ENCODE measurements at regions not wholly inside any gene's neighbourhood (a gene's known extent, or its start where the extent isn't known, plus 50 kb on each side); places are given as distances from the start of the nearest gene placed in this dataset.

- no peak for DNase-seq (ENCODE audit: low read depth)
- H3K4me3 ChIP-seq (ENCODE audit: low read depth, low read length) = no peak overlapping the region
- TF ChIP-seq CTCF (IDR thresholded peaks at IDR 0.05; ENCODE audit: control insufficient read depth, extremely low read depth, insufficient read depth) = no peak
Observed at GRCh38 chr1:164177118-164177517, 381.9 kb upstream of the PBX1 start.

DNA sequence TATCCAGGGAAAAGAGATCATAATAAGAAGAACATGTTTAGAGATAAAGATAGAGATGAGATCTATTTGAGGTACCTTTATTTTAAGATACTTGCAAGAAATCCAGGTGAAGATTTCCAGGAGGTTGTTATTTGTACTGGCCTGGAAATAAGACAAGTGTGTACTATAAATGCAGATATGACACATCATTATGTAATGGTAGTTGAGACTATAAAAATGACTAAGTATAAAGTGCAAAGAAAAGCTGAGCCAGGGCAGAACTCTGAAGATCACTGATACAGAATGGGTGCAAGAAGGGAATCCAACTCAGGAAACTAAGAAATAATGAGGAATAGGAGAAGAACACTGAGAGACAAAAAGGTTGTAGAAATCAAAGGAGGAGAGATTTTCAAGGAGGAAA lies 378.2 kb upstream of the PBX1 start:
- no peak overlapping the region for H3K4me3 ChIP-seq (ENCODE audit: low read depth, low read length)
- DNase-seq (ENCODE audit: low read depth) = peak; percentile 21
- TF ChIP-seq CTCF (IDR thresholded peaks at IDR 0.05; ENCODE audit: control insufficient read depth, extremely low read depth, insufficient read depth) = no peak

DNA sequence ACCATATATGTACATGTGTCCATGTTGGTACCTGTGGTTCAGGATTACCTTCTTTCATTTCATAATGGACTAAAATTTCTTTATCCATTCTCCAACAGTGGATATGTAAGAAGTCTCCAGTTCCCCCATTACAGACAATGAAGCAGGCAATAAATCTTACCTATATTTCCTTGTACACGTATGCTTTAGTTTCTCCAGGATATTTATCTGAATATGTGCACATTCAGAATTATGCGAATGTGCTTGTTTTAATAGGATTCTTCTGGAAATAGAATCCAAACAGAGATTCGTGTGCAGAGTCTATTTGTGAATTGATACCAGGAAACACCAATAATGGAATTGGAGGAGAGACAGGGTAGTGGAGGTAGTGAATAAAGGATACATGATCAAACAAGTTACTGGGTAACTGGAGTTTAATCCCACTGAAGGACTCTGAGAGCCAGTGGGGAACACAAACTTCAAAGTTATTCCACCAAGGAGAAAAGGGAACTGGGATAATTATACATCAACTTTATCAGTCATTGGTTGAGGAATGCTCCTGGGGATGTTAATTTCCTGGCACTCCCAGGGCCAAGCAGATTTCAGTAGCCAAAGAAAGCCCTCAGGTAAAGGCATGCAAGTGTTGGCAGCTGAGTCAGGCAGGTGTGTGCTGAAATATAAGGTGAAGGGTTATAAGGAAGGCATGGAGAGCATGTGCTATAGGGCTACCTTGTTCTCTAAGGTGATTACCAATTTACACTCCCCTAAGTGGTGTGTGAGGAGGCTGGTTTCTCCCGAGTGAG lies 374.9 kb upstream of the PBX1 start:
- no peak for TF ChIP-seq CTCF (IDR thresholded peaks at IDR 0.05; ENCODE audit: control insufficient read depth, extremely low read depth, insufficient read depth)
- DNase-seq (ENCODE audit: low read depth) = no peak
- no peak overlapping the region for H3K4me3 ChIP-seq (ENCODE audit: low read depth, low read length)

GRCh38 chr1:164186881-164187280 lies 372.1 kb upstream of the PBX1 start:
- no peak overlapping the region for H3K4me3 ChIP-seq (ENCODE audit: low read depth, low read length)
- TF ChIP-seq CTCF (IDR thresholded peaks at IDR 0.05; ENCODE audit: control insufficient read depth, extremely low read depth, insufficient read depth) = no peak
- no peak for DNase-seq (ENCODE audit: low read depth)

DNA sequence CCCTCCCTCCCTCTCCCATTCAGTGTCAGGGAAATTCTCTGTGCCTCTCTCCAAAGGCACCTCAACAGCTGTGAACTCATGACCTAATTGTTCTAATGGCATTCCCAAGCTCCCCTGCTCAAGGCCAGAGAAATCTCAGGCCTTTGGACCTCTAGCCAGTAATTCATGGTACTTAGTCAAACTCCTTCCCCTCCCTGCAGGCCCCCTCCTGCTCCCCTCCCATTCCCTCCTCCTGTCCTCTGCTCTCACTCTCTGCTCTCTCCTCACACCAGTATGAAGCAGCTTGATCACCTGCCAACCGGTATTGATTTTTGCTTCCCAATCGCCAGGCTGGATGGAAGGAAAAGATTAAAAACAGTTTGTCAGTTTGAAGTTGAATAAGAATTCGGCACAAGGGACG lies 370.5 kb upstream of the PBX1 start:
- no peak for DNase-seq (ENCODE audit: low read depth)
- TF ChIP-seq CTCF (IDR thresholded peaks at IDR 0.05; ENCODE audit: control insufficient read depth, extremely low read depth, insufficient read depth) = no peak
- no peak overlapping the region for H3K4me3 ChIP-seq (ENCODE audit: low read depth, low read length)

GRCh38 chr1:164191191-164191590 lies 367.8 kb upstream of the PBX1 start:
- no peak for TF ChIP-seq CTCF (IDR thresholded peaks at IDR 0.05; ENCODE audit: control insufficient read depth, extremely low read depth, insufficient read depth)
- DNase-seq (ENCODE audit: low read depth) = no peak
- no peak overlapping the region for H3K4me3 ChIP-seq (ENCODE audit: low read depth, low read length)

DNA sequence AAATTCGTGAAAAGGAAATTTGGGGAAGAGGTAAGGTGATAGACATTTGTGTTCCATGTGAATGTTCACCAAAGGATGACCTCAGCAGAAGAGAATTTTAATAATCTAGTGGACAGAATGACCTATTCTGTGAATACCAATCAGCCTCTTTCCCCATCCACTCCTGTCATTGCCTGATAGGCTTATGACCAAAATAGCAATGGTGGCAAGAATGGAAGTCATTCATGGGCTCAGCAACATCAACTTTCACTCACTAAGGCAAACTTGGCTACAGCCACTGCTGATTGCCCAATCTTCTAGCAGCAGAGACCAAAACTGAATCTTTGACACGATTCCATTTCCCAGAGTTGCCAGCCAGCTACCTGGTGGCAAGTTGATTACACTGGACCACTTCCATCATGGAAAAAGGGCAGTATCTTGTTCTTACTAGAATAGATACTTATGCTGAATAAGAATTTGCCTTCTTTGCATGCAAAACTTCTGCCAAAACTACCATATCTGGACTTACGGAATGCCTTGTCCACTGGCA lies 348.7 kb upstream of the PBX1 start:
- no peak for TF ChIP-seq CTCF (IDR thresholded peaks at IDR 0.05; ENCODE audit: control insufficient read depth, extremely low read depth, insufficient read depth)
- no peak overlapping the region for H3K4me3 ChIP-seq (ENCODE audit: low read depth, low read length)
- DNase-seq (ENCODE audit: low read depth) = no peak
